Adrenal gland (tissue), 5 donors: ENCODE measurements at regions not wholly inside any gene's neighbourhood (a gene's known extent, or its start where the extent isn't known, plus 50 kb on each side); places are given as distances from the start of the nearest gene placed in this dataset.

ENCODE experiments used
- CTCF ChIP-seq, 6 experiments: fragments of 450-650 bp in 4 of 6; fragments of 200-600 bp in 2 of 6; sonication (generic) in 1 of 6; IDR thresholded peaks; 1 replicate in 5 of 6; 2 replicates in 1 of 6; pipeline versions ENCODE4 v1.5.1 to v1.8.0; 2016 to 2021; ENCODE audit warnings: antibody characterized with exemption in 6 of 6, mild to moderate bottlenecking in 2 of 6, moderate library complexity in 1 of 6
- POLR2A ChIP-seq, 2 donors: fragments of 450-650 bp; IDR thresholded peaks; one replicate each; pipeline ENCODE4 v1.6.1; 2017; ENCODE audit warnings: antibody characterized with exemption in 2 of 2, mild to moderate bottlenecking in 2 of 2, moderate library complexity in 1 of 2
- donor health status: DM: no; HTN: no; CAD: no.

GRCh38 chr5:106649031-106649430 is 1021.7 kb downstream of the EFNA5 start:
- TF ChIP-seq CTCF (IDR thresholded peaks at IDR 0.05) (no peak), POLR2A (IDR thresholded peaks at IDR 0.05) (no peak)
